IPS DF 6.9 (cell line): ENCODE measurements at regions not wholly inside any gene's neighbourhood (a gene's known extent, or its start where the extent isn't known, plus 50 kb on each side); places are given as distances from the start of the nearest gene placed in this dataset.

Source experiments
- DNase-seq: peaks from one replicate; pipeline ENCODE4 v3.0.0-alpha.2; 2013; ENCODE audit warnings: low read depth, low spot score
- H3K27ac ChIP-seq: one replicate; pipeline ENCODE4 v1.5.1; 2013; ENCODE audit warnings: low read length, control low read depth
- H3K27me3 ChIP-seq: 2 replicates; pipeline ENCODE4 v1.6.1; 2013; ENCODE audit warnings: mild to moderate bottlenecking, low read length; ENCODE audit not compliant: control insufficient read depth, insufficient read depth
- H3K36me3 ChIP-seq: 2 replicates; pipeline ENCODE4 v1.6.1; 2013; ENCODE audit warnings: low read length; ENCODE audit not compliant: control insufficient read depth, insufficient read depth
- H3K4me1 ChIP-seq: 2 replicates; pipeline ENCODE4 v1.6.1; 2013; ENCODE audit warnings: low read length; ENCODE audit not compliant: control insufficient read depth, insufficient read depth
- H3K4me3 ChIP-seq: 2 replicates; pipeline ENCODE4 v1.5.1; 2013; ENCODE audit warnings: mild to moderate bottlenecking, low read length
- H3K9me3 ChIP-seq: 2 replicates; pipeline ENCODE4 v1.6.1; 2013; ENCODE audit warnings: low read length, inconsistent platforms; ENCODE audit not compliant: control insufficient read depth, insufficient read depth
- WGBS: extraction: QIAGEN DNeasy Blood & Tissue Kit; methylation state at CpG from one replicate; pipeline ENCODE4 v1.1.7; 2013; ENCODE audit warnings: mixed read lengths, missing lambda C conversion rate; ENCODE audit not compliant: insufficient read length, insufficient coverage; 5-methylcytosine and 5-hydroxymethylcytosine counted together

DNA sequence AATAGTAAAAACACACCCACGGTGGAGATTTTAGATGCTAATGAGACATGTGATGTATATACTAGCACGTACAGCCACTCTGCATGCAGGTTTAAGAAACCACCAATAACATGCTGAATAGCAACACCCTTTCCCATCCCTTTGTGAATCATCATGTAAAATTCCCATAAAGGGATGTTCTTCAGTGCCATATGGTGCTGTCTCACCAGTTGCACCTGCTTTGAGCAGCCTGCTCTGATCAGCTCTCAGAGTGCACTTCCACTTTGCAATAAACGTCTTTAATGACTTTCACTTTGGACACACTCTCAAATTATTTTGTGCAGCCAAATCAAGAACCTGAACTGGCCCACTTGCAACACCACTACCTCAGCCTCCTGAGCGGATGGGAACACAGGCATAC, 615.0 kb downstream of the ANKRD7 start:
- H3K9me3 ChIP-seq = no peaks in the 10 kb centered on the region
- H3K27ac ChIP-seq = no peak overlapping the region
- no peaks in the 10 kb centered on the region for H3K4me1 ChIP-seq
- WGBS = no CpG with 5 or more reads among the region's 4 CpGs
- no peak for DNase-seq
- H3K36me3 ChIP-seq = no peaks in the 10 kb centered on the region
- H3K4me3 ChIP-seq = no peak overlapping the region
- H3K27me3 ChIP-seq = no peaks in the 10 kb centered on the region

DNA sequence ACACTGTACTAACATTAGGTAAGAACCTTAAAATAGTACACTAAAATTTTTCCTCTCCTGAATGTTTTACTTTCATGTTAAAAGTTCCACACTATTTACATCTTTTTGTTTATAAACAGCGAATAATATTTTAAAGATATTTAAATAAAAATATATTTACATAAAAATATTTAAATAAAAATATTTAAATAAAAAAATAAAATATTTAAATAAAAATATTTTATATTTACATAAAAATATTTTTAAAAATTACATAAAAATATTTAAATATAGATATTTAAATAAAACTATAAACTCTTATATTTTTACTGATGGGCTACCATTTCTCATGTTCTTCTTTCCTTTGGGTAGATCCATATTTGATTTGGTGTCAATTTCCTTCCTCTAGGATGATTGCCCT, 619.0 kb downstream of the ANKRD7 start:
- Histone ChIP-seq H3K27ac (no peak overlapping the region), H3K9me3 (no peaks in the 10 kb centered on the region), H3K27me3 (no peaks in the 10 kb centered on the region), H3K36me3 (no peaks in the 10 kb centered on the region), H3K4me1 (no peaks in the 10 kb centered on the region), H3K4me3 (no peak overlapping the region)
- no CpG with 5 or more reads among the region's 1 CpG for WGBS
- no peak for DNase-seq

DNA sequence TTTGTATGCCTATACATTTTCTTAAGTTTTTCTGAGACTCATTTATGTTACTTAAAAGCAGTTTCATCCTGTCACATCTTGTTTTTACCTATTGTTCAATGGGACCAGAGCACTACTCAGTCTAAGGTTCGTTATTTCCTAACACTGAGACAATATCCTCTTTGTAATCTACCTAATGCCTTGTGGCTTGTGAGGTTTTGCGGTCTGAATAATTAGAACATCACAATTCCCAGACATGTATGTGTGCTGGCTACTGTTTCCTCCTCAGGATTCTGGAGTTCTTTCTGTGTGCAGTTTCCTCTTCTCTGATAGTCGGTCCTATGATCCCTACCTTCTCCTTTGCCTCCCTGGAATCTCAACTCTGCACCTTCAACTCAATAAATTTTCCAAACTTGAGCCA, 620.2 kb downstream of the ANKRD7 start:
- no CpG with 5 or more reads among the region's 3 CpGs for WGBS
- Histone ChIP-seq H3K4me1 (no peaks in the 10 kb centered on the region), H3K27ac (no peak overlapping the region), H3K36me3 (no peaks in the 10 kb centered on the region), H3K27me3 (no peaks in the 10 kb centered on the region), H3K4me3 (no peak overlapping the region), H3K9me3 (no peaks in the 10 kb centered on the region)
- DNase-seq = no peak

DNA sequence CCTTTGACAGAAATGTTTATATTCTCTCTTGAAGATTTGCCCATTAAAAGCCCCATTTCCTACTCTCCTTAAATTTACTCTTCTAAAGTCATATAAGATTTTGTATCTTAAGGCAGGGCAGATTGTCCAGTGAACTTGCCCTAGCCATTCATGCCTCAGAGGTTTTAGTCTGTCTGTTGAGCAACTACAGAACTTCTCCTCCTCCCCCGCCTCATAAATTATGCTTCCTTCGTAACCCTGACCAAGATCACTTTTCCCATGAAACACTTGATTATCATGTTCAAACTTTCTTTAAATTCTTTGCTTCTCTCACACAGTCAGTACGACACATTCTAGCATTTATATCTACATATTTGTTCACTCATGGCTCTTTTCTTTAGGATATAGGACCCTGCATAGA, 621.3 kb downstream of the ANKRD7 start:
- no CpG with 5 or more reads among the region's 3 CpGs for WGBS
- H3K36me3 ChIP-seq = no peaks in the 10 kb centered on the region
- H3K27me3 ChIP-seq = no peaks in the 10 kb centered on the region
- H3K4me1 ChIP-seq = no peaks in the 10 kb centered on the region
- no peaks in the 10 kb centered on the region for H3K9me3 ChIP-seq
- no peak overlapping the region for H3K4me3 ChIP-seq
- H3K27ac ChIP-seq = no peak overlapping the region
- DNase-seq = no peak

DNA sequence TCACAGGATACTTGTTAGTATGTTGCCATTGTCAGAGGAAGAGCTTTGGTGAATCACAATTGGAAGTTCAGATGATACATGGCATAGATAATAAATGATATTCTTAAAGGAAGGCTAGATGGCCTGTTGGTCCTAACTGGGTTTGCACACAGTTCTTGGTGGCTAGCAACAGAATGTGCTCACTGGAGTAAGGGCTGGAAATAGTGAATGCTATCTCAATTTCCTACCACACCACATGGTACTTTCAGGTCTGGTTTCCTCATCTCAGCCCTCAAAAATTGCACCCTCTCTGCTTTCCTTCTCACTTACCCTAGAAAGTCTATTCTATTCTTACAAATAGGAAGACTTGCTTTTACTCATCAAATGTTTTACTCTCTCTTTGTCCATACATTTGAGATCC, 622.5 kb downstream of the ANKRD7 start:
- H3K4me3 ChIP-seq = no peak overlapping the region
- no peak overlapping the region for H3K27ac ChIP-seq
- no peaks in the 10 kb centered on the region for H3K9me3 ChIP-seq
- H3K27me3 ChIP-seq = no peaks in the 10 kb centered on the region
- no peaks in the 10 kb centered on the region for H3K4me1 ChIP-seq
- H3K36me3 ChIP-seq = no peaks in the 10 kb centered on the region
- no peak for DNase-seq

DNA sequence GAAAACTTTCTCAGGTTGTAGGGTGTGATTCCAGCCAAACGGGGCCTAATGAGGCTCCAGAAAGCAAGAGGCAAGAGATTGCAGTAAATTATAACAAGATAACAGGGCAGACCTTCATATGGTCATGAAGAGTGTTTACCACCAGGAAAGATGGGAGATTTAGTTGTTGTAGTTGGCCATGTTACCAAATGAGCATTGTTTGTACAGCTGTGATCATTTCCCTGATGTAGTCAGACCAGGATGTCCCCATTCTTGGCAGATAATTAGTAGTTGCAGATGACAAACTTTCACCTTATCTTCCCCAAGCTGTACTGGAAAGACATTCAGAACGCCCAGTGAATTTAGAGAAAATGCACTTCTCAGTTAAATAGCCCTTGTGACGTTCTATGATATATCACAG, 630.8 kb downstream of the ANKRD7 start:
- no peak overlapping the region for H3K4me3 ChIP-seq
- no CpG with 5 or more reads among the region's 3 CpGs for WGBS
- H3K4me1 ChIP-seq = no peaks in the 10 kb centered on the region
- DNase-seq = no peak
- H3K27ac ChIP-seq = no peak overlapping the region
- no peaks in the 10 kb centered on the region for H3K36me3 ChIP-seq
- H3K9me3 ChIP-seq = no peaks in the 10 kb centered on the region
- no peaks in the 10 kb centered on the region for H3K27me3 ChIP-seq

DNA sequence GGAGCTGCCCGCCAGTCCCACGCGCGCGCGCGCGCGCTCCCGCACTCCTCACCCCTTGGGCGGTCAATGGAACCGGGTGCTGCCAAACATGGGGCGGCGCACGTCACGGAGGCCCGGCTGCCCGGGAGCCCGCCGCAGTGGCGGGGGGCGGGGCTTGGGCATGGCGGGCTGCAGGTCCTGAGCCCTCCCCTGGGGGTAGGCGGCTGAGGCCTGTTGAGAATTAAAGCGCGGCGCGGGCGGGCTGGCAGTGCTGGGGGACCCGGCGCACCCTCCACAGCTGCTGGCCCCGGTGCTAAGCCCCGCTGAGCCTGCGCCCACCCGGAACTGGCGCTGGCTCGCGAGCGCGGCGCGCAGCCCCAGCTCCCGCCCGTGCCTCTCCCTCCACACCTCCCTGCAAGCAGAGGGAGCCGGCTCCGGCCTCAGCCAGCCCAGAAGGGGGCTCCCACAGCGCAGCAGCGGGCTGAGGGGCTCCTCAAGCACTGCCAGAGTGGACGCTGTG, 634.2 kb downstream of the ANKRD7 start:
- Histone ChIP-seq H3K27me3 (no peaks in the 10 kb centered on the region), H3K4me1 (no peaks in the 10 kb centered on the region), H3K36me3 (no peaks in the 10 kb centered on the region), H3K9me3 (no peaks in the 10 kb centered on the region), H3K4me3 (no peak overlapping the region), H3K27ac (no peak overlapping the region)
- no CpG with 5 or more reads among the region's 49 CpGs for WGBS
- no peak for DNase-seq

DNA sequence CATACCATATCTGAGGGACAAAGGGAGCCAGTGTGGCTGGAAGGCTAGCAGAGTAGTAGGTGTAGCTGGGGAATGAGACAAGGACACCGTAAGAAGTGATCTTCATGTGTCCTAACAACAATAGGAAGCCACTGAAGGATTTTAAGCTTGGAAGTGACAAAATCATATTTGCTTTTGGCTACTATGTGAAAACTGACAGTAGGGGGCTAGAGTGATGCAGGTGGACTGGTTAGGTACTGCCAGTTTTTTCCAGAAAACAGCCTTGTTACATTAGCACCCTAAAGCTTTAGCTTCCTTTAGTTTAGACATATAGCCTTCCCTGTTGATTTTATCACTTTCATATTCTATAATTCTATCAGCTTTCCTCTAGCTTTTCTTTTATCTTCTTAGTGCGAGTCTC, 637.1 kb downstream of the ANKRD7 start:
- H3K4me1 ChIP-seq = no peaks in the 10 kb centered on the region
- no peak for DNase-seq
- no peaks in the 10 kb centered on the region for H3K36me3 ChIP-seq
- WGBS = no CpG with 5 or more reads among the region's 2 CpGs
- no peaks in the 10 kb centered on the region for H3K27me3 ChIP-seq
- H3K4me3 ChIP-seq = no peak overlapping the region
- no peak overlapping the region for H3K27ac ChIP-seq
- no peaks in the 10 kb centered on the region for H3K9me3 ChIP-seq

DNA sequence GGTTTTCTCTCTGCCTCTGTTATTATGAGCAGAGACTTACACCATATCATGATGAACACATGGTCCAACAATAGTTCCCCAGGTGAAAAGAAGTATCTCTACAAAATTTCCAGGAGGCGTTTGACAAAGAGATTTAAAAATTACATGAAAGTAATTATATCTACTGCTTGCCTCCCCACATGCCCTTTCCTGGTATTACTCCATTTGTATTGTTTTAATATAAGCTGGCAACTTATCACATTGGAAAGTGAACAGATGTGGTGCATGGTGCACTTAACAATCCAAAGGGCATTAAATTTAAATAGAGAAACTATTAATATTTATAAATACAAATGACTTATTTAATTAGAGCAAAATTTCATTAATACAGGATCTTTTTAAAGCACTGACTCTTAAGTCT, 638.2 kb downstream of the ANKRD7 start:
- Histone ChIP-seq H3K4me3 (no peak overlapping the region), H3K36me3 (no peaks in the 10 kb centered on the region), H3K27ac (no peak overlapping the region), H3K27me3 (no peaks in the 10 kb centered on the region), H3K9me3 (no peaks in the 10 kb centered on the region), H3K4me1 (no peaks in the 10 kb centered on the region)
- WGBS = no CpG with 5 or more reads among the region's 1 CpG
- no peak for DNase-seq

DNA sequence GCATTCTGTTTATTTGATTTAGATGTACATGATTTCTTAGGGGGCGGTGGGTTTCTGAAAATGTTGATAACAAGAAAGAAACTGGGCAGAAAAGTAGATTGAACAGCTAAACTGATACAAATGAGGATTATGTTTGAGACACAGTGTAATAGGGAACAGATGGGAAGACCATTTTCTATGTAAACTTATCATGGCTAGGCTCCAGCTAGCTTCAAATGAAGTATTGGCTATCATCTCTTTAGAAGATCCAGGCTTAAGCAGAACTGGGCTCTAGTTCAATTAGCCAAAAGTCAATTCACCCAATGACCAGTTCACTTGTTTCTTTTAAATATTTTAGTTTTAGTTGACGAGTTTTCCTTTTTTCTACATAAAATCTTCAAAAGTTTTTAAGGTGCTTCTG, 639.5 kb downstream of the ANKRD7 start:
- Histone ChIP-seq H3K4me3 (no peak overlapping the region), H3K27ac (no peak overlapping the region), H3K27me3 (no peaks in the 10 kb centered on the region), H3K9me3 (no peaks in the 10 kb centered on the region), H3K4me1 (no peaks in the 10 kb centered on the region), H3K36me3 (no peaks in the 10 kb centered on the region)
- no peak for DNase-seq
- WGBS = no CpG with 5 or more reads among the region's 2 CpGs

DNA sequence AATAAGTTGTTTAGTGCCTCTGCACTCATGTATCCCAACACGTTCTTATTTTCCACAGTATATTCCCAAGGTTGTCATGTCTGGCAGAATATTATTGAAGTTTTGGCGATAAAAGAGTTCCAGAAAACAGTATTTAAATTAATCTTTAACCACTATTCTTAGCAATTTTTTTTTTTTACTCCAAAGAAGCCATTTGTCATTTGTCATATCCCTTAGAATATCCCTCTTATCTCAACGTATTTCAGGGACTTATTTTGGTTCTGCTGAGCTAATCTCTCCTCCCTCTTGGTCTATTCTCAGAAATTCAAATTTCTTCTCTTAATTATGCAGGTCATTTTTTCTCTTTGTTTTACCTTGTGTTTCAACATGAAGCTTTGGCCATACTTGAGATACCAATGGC, 643.4 kb downstream of the ANKRD7 start:
- Histone ChIP-seq H3K9me3 (no peaks in the 10 kb centered on the region), H3K27me3 (no peaks in the 10 kb centered on the region), H3K4me3 (no peak overlapping the region), H3K4me1 (peaks cover 2% of the 10 kb centered on the region; the same call in 1 of the 2 replicates), H3K27ac (no peak overlapping the region), H3K36me3 (no peaks in the 10 kb centered on the region)
- DNase-seq = no peak
- no CpG with 5 or more reads among the region's 3 CpGs for WGBS
